MM.1S (cell line): ENCODE measurements at regions not wholly inside any gene's neighbourhood (a gene's known extent, or its start where the extent isn't known, plus 50 kb on each side); places are given as distances from the start of the nearest gene placed in this dataset.
A peak's percentile ranks its signal among the peaks of the same experiment; 100 is the strongest.

Experiments used
- DNase-seq: peaks from one replicate; pipeline ENCODE4 v3.0.0-alpha.2; 2015
- H2AFZ ChIP-seq: fragments of 300-600 bp; sonication (generic); 2 replicates; pipeline ENCODE4 v1.6.0; 2016; ENCODE audit warnings: antibody characterized with exemption, low read length
- H3F3A ChIP-seq: fragments of 300-600 bp; sonication (generic); 2 replicates; pipeline ENCODE4 v1.6.1; 2016; ENCODE audit warnings: mild to moderate bottlenecking, antibody characterized with exemption, low read length, moderate library complexity, mixed read lengths; ENCODE audit not compliant: insufficient read depth
- H3K27ac ChIP-seq: fragments of 300-600 bp; sonication (generic); 2 replicates; pipeline ENCODE4 v1.5.1; 2016; ENCODE audit warnings: mild to moderate bottlenecking, low read length
- H3K27me3 ChIP-seq: fragments of 300-600 bp; sonication (generic); replicated peaks from 2 replicates; pipeline ENCODE4 v1.6.0; 2016; ENCODE audit warnings: low read length; ENCODE audit not compliant: insufficient read depth
- H3K36me3 ChIP-seq: fragments of 300-600 bp; sonication (generic); replicated peaks from 2 replicates; pipeline ENCODE4 v1.6.1; 2016; ENCODE audit warnings: mild to moderate bottlenecking, low read length, mixed read lengths; ENCODE audit not compliant: insufficient read depth
- H3K4me1 ChIP-seq: fragments of 300-600 bp; sonication (generic); 2 replicates; pipeline ENCODE4 v1.6.1; 2016; ENCODE audit warnings: low read length, mixed read lengths
- H3K4me2 ChIP-seq: fragments of 300-600 bp; sonication (generic); 2 replicates; pipeline ENCODE4 v1.6.0; 2016; ENCODE audit warnings: low read depth, low read length
- H3K4me3 ChIP-seq: fragments of 300-600 bp; sonication (generic); 2 replicates; pipeline ENCODE4 v1.5.1; 2016; ENCODE audit warnings: low read length, mixed read lengths
- H3K79me2 ChIP-seq: fragments of 300-600 bp; sonication (generic); 2 replicates; pipeline ENCODE4 v1.6.1; 2016; ENCODE audit warnings: mixed run types, low read length, mixed read lengths
- H3K9ac ChIP-seq: fragments of 300-600 bp; sonication (generic); 2 replicates; pipeline ENCODE4 v1.6.1; 2016; ENCODE audit warnings: low read length, mixed read lengths
- H3K9me2 ChIP-seq: fragments of 300-600 bp; sonication (generic); replicated peaks from 2 replicates; pipeline ENCODE4 v1.6.1; 2016; ENCODE audit warnings: mild to moderate bottlenecking, low read length, mixed read lengths; ENCODE audit not compliant: insufficient read depth
- H3K9me3 ChIP-seq: fragments of 300-600 bp; sonication (generic); replicated peaks from 2 replicates; pipeline ENCODE4 v1.6.1; 2016; ENCODE audit warnings: mild to moderate bottlenecking, low read length, mixed read lengths; ENCODE audit not compliant: insufficient read depth
- H4K20me1 ChIP-seq: fragments of 300-600 bp; sonication (generic); 2 replicates; pipeline ENCODE4 v1.6.1; 2016; ENCODE audit warnings: mild to moderate bottlenecking, low read length, moderate library complexity, mixed read lengths; ENCODE audit not compliant: insufficient read depth
- CTCF ChIP-seq: fragments of 300-600 bp; sonication (generic); IDR thresholded peaks from 2 replicates; pipeline ENCODE4 v1.5.1; 2016; ENCODE audit warnings: antibody characterized with exemption, low read length, mixed read lengths
- EZH2 ChIP-seq: fragments of 300-600 bp; sonication (generic); optimal IDR thresholded peaks from 2 replicates; pipeline ENCODE3; 2017; ENCODE audit warnings: low read depth, mild to moderate bottlenecking, antibody characterized with exemption, low read length, mixed read lengths
- EZH2phosphoT487 ChIP-seq: fragments of 300-600 bp; sonication (generic); IDR thresholded peaks from 2 replicates; pipeline ENCODE4 v1.6.1; 2018; ENCODE audit warnings: antibody characterized with exemption, low read length

GRCh38 chr13:94968757-94969086 lies 256.4 kb upstream of the SOX21 start:
- no peak for TF ChIP-seq EZH2phosphoT487
- no peak for TF ChIP-seq CTCF
- no peak for TF ChIP-seq EZH2
- H3K9ac ChIP-seq = no peak overlapping the region
- no peaks in the 10 kb centered on the region for H4K20me1 ChIP-seq
- no peak overlapping the region for H2AFZ ChIP-seq
- H3K9me3 ChIP-seq = no peaks in the 10 kb centered on the region
- H3K27ac ChIP-seq = no peak overlapping the region
- H3K36me3 ChIP-seq = no peaks in the 10 kb centered on the region
- no peaks in the 10 kb centered on the region for H3K27me3 ChIP-seq
- no peaks in the 10 kb centered on the region for H3F3A ChIP-seq
- H3K4me2 ChIP-seq = no peak overlapping the region
- no peaks in the 10 kb centered on the region for H3K9me2 ChIP-seq
- no peaks in the 10 kb centered on the region for H3K4me1 ChIP-seq
- H3K79me2 ChIP-seq = no peaks in the 10 kb centered on the region
- no peak for DNase-seq
- H3K4me3 ChIP-seq = no peak overlapping the region

GRCh38 chr13:94968040-94968756 lies 255.9 kb upstream of the SOX21 start:
- H3K4me2 ChIP-seq = peak overlapping the region; percentile 17; the same call in 1 of the 2 replicates
- no peak for TF ChIP-seq CTCF
- TF ChIP-seq EZH2phosphoT487 = no peak
- no peak for TF ChIP-seq EZH2
- H3K27me3 ChIP-seq = no peaks in the 10 kb centered on the region
- no peaks in the 10 kb centered on the region for H3K36me3 ChIP-seq
- H3K4me1 ChIP-seq = no peaks in the 10 kb centered on the region
- DNase-seq = no peak
- H3K79me2 ChIP-seq = no peaks in the 10 kb centered on the region
- H2AFZ ChIP-seq = no peak overlapping the region
- H3K27ac ChIP-seq = no peak overlapping the region
- H3K9ac ChIP-seq = no peak overlapping the region
- H3K4me3 ChIP-seq = no peak overlapping the region
- no peaks in the 10 kb centered on the region for H4K20me1 ChIP-seq
- no peaks in the 10 kb centered on the region for H3K9me3 ChIP-seq
- H3K9me2 ChIP-seq = no peaks in the 10 kb centered on the region
- H3F3A ChIP-seq = no peaks in the 10 kb centered on the region

GRCh38 chr13:94967183-94968039 lies 255.1 kb upstream of the SOX21 start:
- no peaks in the 10 kb centered on the region for H3K9me2 ChIP-seq
- no peaks in the 10 kb centered on the region for H3K36me3 ChIP-seq
- H3K4me1 ChIP-seq = no peaks in the 10 kb centered on the region
- no peaks in the 10 kb centered on the region for H3K27me3 ChIP-seq
- H3K9ac ChIP-seq = no peak overlapping the region
- no peak overlapping the region for H2AFZ ChIP-seq
- H3K4me2 ChIP-seq = peak overlapping the region; percentile 17; the same call in 1 of the 2 replicates
- H3F3A ChIP-seq = no peaks in the 10 kb centered on the region
- no peak overlapping the region for H3K27ac ChIP-seq
- H3K4me3 ChIP-seq = no peak overlapping the region
- H3K79me2 ChIP-seq = no peaks in the 10 kb centered on the region
- no peaks in the 10 kb centered on the region for H4K20me1 ChIP-seq
- H3K9me3 ChIP-seq = no peaks in the 10 kb centered on the region
- TF ChIP-seq CTCF (no peak), EZH2 (no peak), EZH2phosphoT487 (no peak)
- DNase-seq = peak; percentile 25
